NCI-H774 (cell line): ENCODE measurements at regions not wholly inside any gene's neighbourhood (a gene's known extent, or its start where the extent isn't known, plus 50 kb on each side); places are given as distances from the start of the nearest gene placed in this dataset.

Experiments used
- DNase-seq: peaks from one replicate; lab custom pipeline; 2025; lab: John Stamatoyannopoulos, UW

GRCh38 chr18:40877096-40877495, 1077.9 kb upstream of the PIK3C3 start:
- DNase-seq = no peak

- DNase-seq = no peak
These were observed 1079.9 kb upstream of the PIK3C3 start for GRCh38 chr18:40875101-40875615.

GRCh38 chr18:40874233-40874632, 1080.8 kb upstream of the PIK3C3 start:
- DNase-seq = no peak

GRCh38 chr18:40868110-40868858, 1086.8 kb upstream of the PIK3C3 start:
- DNase-seq = no peak

GRCh38 chr18:40867459-40867858, 1087.6 kb upstream of the PIK3C3 start:
- no peak for DNase-seq

GRCh38 chr18:40866968-40867367, 1088.1 kb upstream of the PIK3C3 start:
- no peak for DNase-seq

- DNase-seq = no peak
These were observed 1088.9 kb upstream of the PIK3C3 start for GRCh38 chr18:40866013-40866645.

- DNase-seq = no peak
These were observed 1090.2 kb upstream of the PIK3C3 start for GRCh38 chr18:40864846-40865245.

- DNase-seq = no peak
These were observed 1091.2 kb upstream of the PIK3C3 start for GRCh38 chr18:40863801-40864200.

- DNase-seq = no peak
These were observed 1094.8 kb upstream of the PIK3C3 start for GRCh38 chr18:40860189-40860588.

- DNase-seq = no peak
These were observed 1099.4 kb upstream of the PIK3C3 start for GRCh38 chr18:40855661-40856060.

GRCh38 chr18:40852406-40852805, 1102.6 kb upstream of the PIK3C3 start:
- no peak for DNase-seq

- DNase-seq = no peak
These were observed 1104.0 kb upstream of the PIK3C3 start for GRCh38 chr18:40851014-40851429.

- no peak for DNase-seq
These were observed 1105.1 kb upstream of the PIK3C3 start for GRCh38 chr18:40849886-40850285.

- no peak for DNase-seq
These were observed 1113.6 kb upstream of the PIK3C3 start for GRCh38 chr18:40841467-40841866.

GRCh38 chr18:40841063-40841462, 1114.0 kb upstream of the PIK3C3 start:
- DNase-seq = no peak

GRCh38 chr18:40832362-40832761, 1122.7 kb upstream of the PIK3C3 start:
- DNase-seq = no peak

GRCh38 chr18:40824291-40824690, 1130.7 kb upstream of the PIK3C3 start:
- no peak for DNase-seq

- DNase-seq = no peak
These were observed 1133.3 kb upstream of the PIK3C3 start for GRCh38 chr18:40821596-40822243.

GRCh38 chr18:40812981-40813515, 1142.0 kb upstream of the PIK3C3 start:
- DNase-seq = no peak

GRCh38 chr18:40810372-40810771, 1144.7 kb upstream of the PIK3C3 start:
- no peak for DNase-seq

GRCh38 chr18:40789286-40789685, 1165.7 kb upstream of the PIK3C3 start:
- DNase-seq = no peak
